Transverse colon (tissue), 4 donors: ENCODE measurements at regions not wholly inside any gene's neighbourhood (a gene's known extent, or its start where the extent isn't known, plus 50 kb on each side); places are given as distances from the start of the nearest gene placed in this dataset.

Source experiments
- DNase-seq: peaks from one replicate; pipeline ENCODE4 v3.0.0-alpha.2; 2019
- H3K27ac ChIP-seq, 4 donors: fragments of 200-600 bp; sonication (generic); 2 replicates each; pipeline ENCODE4 v1.5.1; 2016 to 2018; ENCODE audit warnings: inconsistent platforms in 4 of 4
- H3K27me3 ChIP-seq: fragments of 200-600 bp; sonication (generic); 2 replicates; pipeline ENCODE4 v1.5.1; 2017; ENCODE audit warnings: inconsistent platforms
- H3K36me3 ChIP-seq, 4 donors: fragments of 200-600 bp; sonication (generic); 2 replicates each; pipeline ENCODE4 v1.5.1; 2017 to 2019; ENCODE audit warnings: inconsistent platforms in 4 of 4
- H3K4me1 ChIP-seq, 4 donors: fragments of 200-600 bp; sonication (generic); 2 replicates each; pipeline ENCODE4 v1.5.1; 2017 to 2020; ENCODE audit warnings: inconsistent platforms in 4 of 4
- H3K4me3 ChIP-seq, 4 donors: fragments of 200-600 bp; sonication (generic); 1 replicate in 1 of 4; 2 replicates in 3 of 4; pipeline versions ENCODE4 v1.5.1 to v1.6.1; 2017 to 2019; ENCODE audit warnings: inconsistent platforms in 4 of 4
- H3K9me3 ChIP-seq, 2 donors: fragments of 200-600 bp; sonication (generic); 2 replicates each; pipeline ENCODE4 v1.5.1; 2017 to 2019; ENCODE audit warnings: inconsistent platforms in 2 of 2
- EP300 ChIP-seq: sonication (generic); formaldehyde crosslinking; IDR thresholded peaks from one replicate; pipeline ENCODE4 v1.6.1; 2017; ENCODE audit warnings: antibody characterized with exemption, low read depth
- POLR2A ChIP-seq: fragments of 450-650 bp; IDR thresholded peaks from one replicate; pipeline ENCODE4 v1.6.1; 2016; ENCODE audit warnings: antibody characterized with exemption, mild to moderate bottlenecking, moderate library complexity
- POLR2AphosphoS5 ChIP-seq, 3 donors: sonication (generic); formaldehyde crosslinking; IDR thresholded peaks; one replicate each; pipeline ENCODE4 v1.6.1; 2016; ENCODE audit warnings: antibody characterized with exemption in 3 of 3
- WGBS, 2 donors: methylation state at CpG; one replicate each; pipeline ENCODE4 v1.1.5; 2018; ENCODE audit warnings: low coverage in 1 of 2; 5-methylcytosine and 5-hydroxymethylcytosine counted together
- in situ Hi-C, 4 donors: fragments of 200-750 bp; cut with MboI; loops; one replicate each; pipeline versions ENCODE4 v1.15.0 to v1.15.1; 2017; ENCODE audit warnings: low sequenced_read_pairs in 3 of 4, low pct_ligation_motif_present in 1 of 4, low pct_unique_long_range_greater_than_20kb in 1 of 4
- intact Hi-C: fragments of 100-400 bp; cut with DNase I; formaldehyde crosslinking; loops from one replicate; pipeline ENCODE4 v1.15.1; 2023; ENCODE audit warnings: low total_unique reads
- TF ChIP-seq, protein P1 (sequence below), 5 experiments: fragments of 200-600 bp in 3 of 5; fragments of 450-650 bp in 2 of 5; sonication (generic) in 3 of 5; IDR thresholded peaks; 1 replicate in 2 of 5; 2 replicates in 3 of 5; pipeline ENCODE4 v1.5.1; 2016 to 2017; ENCODE audit warnings: antibody characterized with exemption in 5 of 5, inconsistent platforms in 3 of 5, mild to moderate bottlenecking in 2 of 5, moderate library complexity in 1 of 5

DNA sequence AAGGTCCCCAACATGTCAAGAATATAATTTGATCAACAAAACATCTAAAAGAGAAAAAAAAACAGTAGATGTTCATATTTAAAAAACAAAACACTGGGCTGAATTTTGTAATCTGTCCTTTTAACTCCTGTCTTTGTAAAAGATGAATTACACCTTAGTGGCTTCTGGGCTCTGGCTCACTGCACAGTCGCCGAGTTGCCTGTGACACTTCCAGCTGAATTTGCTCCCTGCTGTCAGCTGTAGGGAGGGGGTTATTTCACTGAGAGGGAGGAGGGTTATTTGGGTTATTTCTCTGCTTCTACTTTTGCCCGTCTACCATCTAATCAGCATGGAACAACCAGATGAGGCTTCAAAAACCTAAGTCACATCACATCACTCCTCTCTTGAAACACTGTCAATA lies 193.0 kb upstream of the ZC3H12A start:
- Histone ChIP-seq H3K4me1 (no peaks in the 10 kb centered on the region), H3K36me3 (no peaks in the 10 kb centered on the region), H3K27ac (no peak overlapping the region), H3K9me3 (peaks cover 0 to 2% of the 10 kb centered on the region in 2 donors), H3K4me3 (no peak overlapping the region), H3K27me3 (peaks cover 9% of the 10 kb centered on the region)
- in situ Hi-C loops (no loop called here), intact Hi-C loops (no loop called here)
- WGBS, 2 donors: 50 to 59% methylated on average over 1 to 3 of the region's 3 CpGs
- TF ChIP-seq POLR2A (no peak), EP300 (no peak), POLR2AphosphoS5 (IDR thresholded peaks at IDR 0.05) (no peak)
- TF ChIP-seq, protein P1, sequence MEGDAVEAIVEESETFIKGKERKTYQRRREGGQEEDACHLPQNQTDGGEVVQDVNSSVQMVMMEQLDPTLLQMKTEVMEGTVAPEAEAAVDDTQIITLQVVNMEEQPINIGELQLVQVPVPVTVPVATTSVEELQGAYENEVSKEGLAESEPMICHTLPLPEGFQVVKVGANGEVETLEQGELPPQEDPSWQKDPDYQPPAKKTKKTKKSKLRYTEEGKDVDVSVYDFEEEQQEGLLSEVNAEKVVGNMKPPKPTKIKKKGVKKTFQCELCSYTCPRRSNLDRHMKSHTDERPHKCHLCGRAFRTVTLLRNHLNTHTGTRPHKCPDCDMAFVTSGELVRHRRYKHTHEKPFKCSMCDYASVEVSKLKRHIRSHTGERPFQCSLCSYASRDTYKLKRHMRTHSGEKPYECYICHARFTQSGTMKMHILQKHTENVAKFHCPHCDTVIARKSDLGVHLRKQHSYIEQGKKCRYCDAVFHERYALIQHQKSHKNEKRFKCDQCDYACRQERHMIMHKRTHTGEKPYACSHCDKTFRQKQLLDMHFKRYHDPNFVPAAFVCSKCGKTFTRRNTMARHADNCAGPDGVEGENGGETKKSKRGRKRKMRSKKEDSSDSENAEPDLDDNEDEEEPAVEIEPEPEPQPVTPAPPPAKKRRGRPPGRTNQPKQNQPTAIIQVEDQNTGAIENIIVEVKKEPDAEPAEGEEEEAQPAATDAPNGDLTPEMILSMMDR (IDR thresholded peaks at IDR 0.05): no peak
- no peak for DNase-seq

DNA sequence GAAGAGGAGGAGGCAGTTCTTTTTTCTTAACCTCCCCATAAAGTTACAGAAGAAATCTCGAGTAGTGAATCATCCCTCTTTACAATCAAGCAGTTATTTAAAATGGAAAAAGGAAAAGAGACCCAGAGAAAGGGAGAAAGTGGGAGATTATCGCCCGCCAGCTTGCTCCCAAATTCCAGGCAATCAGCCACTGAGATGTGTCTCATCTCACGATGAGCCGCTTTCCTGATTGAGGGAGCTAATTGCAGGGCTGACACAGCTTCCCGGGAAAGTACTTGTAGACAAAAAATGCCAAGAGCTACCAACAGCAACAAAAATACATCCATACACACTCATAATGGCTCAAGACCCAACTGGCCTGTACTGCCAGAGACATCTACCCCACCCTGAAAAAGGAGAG lies 191.6 kb upstream of the ZC3H12A start:
- in situ Hi-C loops: no loop called here
- Histone ChIP-seq H3K4me1 (no peaks in the 10 kb centered on the region), H3K27ac (no peak overlapping the region), H3K36me3 (no peaks in the 10 kb centered on the region), H3K9me3 (peaks cover 0 to 2% of the 10 kb centered on the region in 2 donors), H3K27me3 (peaks cover 9% of the 10 kb centered on the region), H3K4me3 (no peak overlapping the region)
- TF ChIP-seq, protein P1 (IDR thresholded peaks at IDR 0.05): no peak
- TF ChIP-seq POLR2A (no peak), EP300 (no peak), POLR2AphosphoS5 (IDR thresholded peaks at IDR 0.05) (no peak)
- no peak for DNase-seq
- intact Hi-C loops: no loop called here
- WGBS, 2 donors: 49 to 64% methylated on average over 3 to 6 of the region's 6 CpGs

DNA sequence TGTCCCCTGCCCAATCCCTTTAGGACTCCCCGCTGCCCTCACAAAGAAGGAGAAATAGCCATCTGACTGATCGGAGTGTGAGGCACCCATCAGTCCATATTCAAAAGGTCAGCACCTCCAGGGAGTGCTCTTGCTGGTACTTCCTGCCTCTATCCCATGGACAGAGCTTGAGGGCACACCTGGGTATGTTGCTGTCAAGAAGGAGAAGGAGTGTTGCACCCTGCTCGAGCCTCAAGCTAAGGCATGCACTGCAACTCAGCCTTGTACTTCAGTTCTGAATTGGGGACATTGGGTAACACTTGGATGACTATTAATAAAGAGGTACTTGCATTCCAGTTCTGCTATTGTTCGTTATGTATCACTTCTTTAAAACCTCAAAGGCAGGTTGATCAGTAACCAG lies 190.3 kb upstream of the ZC3H12A start:
- TF ChIP-seq POLR2AphosphoS5 (IDR thresholded peaks at IDR 0.05): no peak
- no peak for TF ChIP-seq EP300
- TF ChIP-seq, protein P1 (IDR thresholded peaks at IDR 0.05): no peak
- no peak for TF ChIP-seq POLR2A
- in situ Hi-C loops: no loop called here
- no peak for DNase-seq
- no peak overlapping the region for H3K4me3 ChIP-seq
- intact Hi-C loops: no loop called here
- no peaks in the 10 kb centered on the region for H3K4me1 ChIP-seq
- H3K27me3 ChIP-seq: peaks cover 9% of the 10 kb centered on the region
- no peak overlapping the region for H3K27ac ChIP-seq
- H3K36me3 ChIP-seq: no peaks in the 10 kb centered on the region
- WGBS, 2 donors: 42 to 67% methylated on average over 2 to 4 of the region's 4 CpGs
- H3K9me3 ChIP-seq: peaks cover 0 to 2% of the 10 kb centered on the region in 2 donors

DNA sequence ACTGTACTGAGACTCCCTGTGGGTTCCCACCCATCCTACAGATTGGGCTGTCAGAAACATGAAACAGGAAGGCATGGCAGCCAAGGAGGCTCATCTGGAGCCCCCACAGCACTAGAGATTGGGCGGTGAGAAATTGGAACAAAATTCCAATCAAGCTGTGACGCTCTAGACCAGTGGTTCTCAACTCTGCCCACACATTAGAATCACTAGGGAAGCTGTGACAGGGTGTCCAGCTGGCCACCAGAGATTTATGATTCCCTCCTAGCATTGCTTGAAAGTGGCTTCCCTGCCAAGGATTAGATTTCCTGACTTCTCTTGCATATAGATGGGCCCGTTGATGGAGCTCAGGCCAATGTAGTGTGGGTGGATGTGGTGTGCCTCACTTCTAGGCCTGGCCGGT lies 187.5 kb upstream of the ZC3H12A start:
- no peak for DNase-seq

More for the DNA sequence above, 187.5 kb upstream of the ZC3H12A start:
- no peak for TF ChIP-seq POLR2AphosphoS5 (IDR thresholded peaks at IDR 0.05)
- TF ChIP-seq, protein P1 (IDR thresholded peaks at IDR 0.05): no peak
- TF ChIP-seq POLR2A: no peak
- no peak for TF ChIP-seq EP300
- H3K9me3 ChIP-seq: no peaks in the 10 kb centered on the region
- H3K27me3 ChIP-seq: peaks cover under 1% of the 10 kb centered on the region
- H3K36me3 ChIP-seq: no peaks in the 10 kb centered on the region
- in situ Hi-C loops: no loop called here
- H3K27ac ChIP-seq: no peak overlapping the region
- no peaks in the 10 kb centered on the region for H3K4me1 ChIP-seq
- H3K4me3 ChIP-seq: no peak overlapping the region
- 96 to 100% methylated on average over 1 to 4 of the region's 4 CpGs for WGBS, 2 donors
- intact Hi-C loops: no loop called here
